Hematopoietic multipotent progenitor cell treated with erythropoietin and hydrocortisone succinate and interleukin-3 and kit ligand, for 8 days (in vitro differentiated cells): ENCODE measurements at regions not wholly inside any gene's neighbourhood (a gene's known extent, or its start where the extent isn't known, plus 50 kb on each side); places are given as distances from the start of the nearest gene placed in this dataset.
"Not testable (repeated sequence)": the region's sequence is repeated elsewhere in the genome, so short reads cannot be mapped to it uniquely, and the experiment has no call there.

Experiments
- DNase-seq: peaks from one replicate; pipeline ENCODE4 v3.0.0-alpha.2; 2015

- DNase-seq: no peak
Measured at GRCh38 chr1:203999618-204000017, 73.3 kb upstream of the SOX13 start.

DNA sequence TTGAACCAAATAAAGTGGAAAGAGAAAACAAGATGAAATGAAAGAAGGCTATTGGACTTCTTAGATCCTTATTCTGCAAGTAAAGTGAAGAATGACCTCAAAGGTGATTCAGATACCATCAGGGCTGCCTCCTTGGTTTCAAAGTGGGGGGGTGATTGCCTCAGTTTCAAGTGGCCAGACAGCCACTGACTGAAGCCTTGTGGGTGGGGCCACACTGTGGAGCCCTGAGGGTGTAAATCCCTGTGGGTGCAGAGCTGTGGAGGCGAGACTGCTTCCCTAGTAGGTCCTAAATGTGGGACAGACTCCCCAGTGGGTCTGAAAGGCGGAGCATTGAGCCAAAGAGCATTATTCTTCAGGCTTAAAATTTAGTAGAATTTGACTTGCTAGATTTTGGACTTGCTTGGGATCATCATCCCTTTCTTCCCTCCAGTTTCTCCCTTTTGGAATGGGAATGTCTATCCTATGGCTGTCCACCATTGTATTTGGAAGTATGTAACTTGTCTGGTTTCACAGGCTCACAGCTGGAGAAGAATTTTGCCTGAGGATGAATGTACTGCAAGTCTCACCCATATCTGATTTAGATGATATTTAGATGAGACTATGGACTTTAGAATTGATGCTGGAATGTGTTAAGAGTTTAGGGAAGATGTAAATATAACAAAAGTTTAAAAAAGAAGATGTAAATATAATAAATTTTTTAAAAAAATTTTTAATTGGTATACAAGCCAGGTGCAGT, 71.6 kb upstream of the SOX13 start:
- no peak for DNase-seq

GRCh38 chr1:204002614-204003013, 70.3 kb upstream of the SOX13 start:
- DNase-seq: no peak

DNA sequence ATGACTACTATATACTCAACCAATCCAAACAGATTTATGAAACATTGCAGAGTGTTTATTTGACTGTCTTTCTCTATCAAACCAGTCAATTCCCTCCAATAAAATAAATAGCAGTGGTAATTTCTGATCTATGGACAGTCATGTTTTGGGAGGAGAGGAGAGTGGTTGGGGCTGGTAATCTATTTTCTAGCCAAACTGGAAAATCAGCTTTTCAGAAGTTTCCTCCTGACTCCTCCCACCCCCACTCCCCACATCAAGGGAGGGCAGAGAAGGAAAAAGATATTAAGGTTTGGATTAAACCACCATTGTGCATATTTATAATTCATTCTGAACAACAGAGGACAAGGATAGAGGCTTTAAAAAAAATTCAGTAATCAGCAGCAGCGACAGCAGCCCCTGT, 69.4 kb upstream of the SOX13 start:
- no peak for DNase-seq

DNA sequence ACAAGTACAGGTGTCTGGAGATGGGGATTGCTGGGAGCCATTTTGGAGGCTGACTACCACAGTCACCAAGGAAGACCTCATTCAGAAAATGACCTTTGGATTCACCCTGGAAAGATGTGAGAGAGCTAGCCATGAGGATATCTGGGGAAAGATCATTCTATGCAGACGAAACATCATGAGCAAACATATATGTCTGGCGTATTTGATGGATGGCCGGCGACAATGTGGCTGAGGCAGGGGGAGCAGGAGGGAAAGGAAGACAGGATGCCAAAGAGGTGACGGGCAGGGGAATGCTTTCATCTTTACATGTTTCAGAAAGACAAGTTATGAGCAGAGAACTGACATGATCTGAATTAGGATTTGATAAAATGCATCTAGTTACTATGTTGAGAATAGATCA, 61.5 kb upstream of the SOX13 start:
- DNase-seq: no peak

GRCh38 chr1:204013052-204013451, 59.9 kb upstream of the SOX13 start:
- DNase-seq: no peak

DNA sequence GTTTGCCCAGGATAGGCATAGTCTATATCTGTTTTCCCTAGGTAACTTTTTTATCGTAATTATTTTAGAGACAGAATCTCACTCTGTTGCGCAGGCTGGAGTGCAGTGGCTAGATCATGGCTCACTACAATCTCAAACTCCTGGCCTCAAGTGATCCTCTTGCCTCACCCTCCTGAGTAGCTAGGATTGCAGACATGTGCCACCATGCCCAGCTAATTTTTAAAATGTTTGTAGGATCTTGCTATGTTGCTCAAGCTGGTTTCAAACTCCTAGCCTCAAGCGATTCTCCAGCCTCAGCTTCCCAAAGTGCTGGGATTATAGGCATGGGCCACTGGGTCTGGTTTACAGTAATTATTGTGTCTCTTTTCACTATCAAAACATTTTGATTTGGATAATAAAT, 58.6 kb upstream of the SOX13 start:
- no peak for DNase-seq

GRCh38 chr1:204014961-204015360, 58.0 kb upstream of the SOX13 start:
- not testable (repeated sequence) for DNase-seq

GRCh38 chr1:204017032-204017431, 55.9 kb upstream of the SOX13 start:
- DNase-seq: no peak

DNA sequence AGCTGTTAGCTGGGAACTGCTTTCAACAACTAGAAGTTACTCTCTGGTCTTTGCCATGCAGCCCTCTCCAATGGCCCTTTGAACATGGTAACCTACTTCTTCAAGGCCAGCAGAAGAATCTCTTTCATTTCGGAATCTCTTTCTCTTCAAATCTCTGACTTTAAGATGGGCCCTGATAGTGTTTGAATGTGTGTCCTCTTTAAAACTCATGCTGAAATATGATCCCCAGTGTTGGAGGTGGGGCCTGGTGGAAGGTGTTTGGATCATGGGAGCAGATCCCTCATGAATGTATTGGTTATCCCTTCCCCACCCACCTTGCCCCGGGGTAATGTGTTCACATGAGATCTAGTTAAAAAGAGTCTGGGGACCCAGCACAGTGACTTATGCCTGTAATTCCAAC, 54.5 kb upstream of the SOX13 start:
- no peak for DNase-seq
